ENCODE measurements at regions not wholly inside any gene's neighbourhood (a gene's known extent, or its start where the extent isn't known, plus 50 kb on each side); places are given as distances from the start of the nearest gene placed in this dataset.

DNA sequence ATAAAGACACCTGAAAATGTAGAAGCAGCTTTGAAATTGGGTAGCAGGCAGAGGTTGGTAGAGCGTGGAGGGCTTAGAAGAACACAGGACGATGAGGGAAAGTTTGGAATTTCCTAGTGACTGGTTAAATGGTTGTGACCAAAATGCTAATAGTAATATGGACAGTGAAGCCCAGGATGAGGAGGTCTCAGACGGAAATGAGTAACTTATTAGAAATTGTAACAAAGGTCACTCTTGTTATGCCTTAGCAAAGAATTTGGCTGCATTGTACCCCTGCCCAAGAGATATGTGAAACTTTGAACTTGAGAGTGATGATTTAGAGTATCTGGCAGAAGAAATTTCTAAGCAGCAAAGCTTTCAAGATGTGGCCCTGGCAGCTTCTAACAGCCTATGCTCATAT, 382.5 kb downstream of the KCNN2 start (continued):
- TF ChIP-seq CTCF (IDR thresholded peaks at IDR 0.05; ENCODE audit: low read depth, low read length, missing input control) = no peak
- TF ChIP-seq FOXA2 (IDR thresholded peaks at IDR 0.05) = no peak
- no peak for TF ChIP-seq JUND (IDR thresholded peaks at IDR 0.05)

GRCh38 chr5:114734238-114734637, 372.4 kb downstream of the KCNN2 start:
- Histone ChIP-seq H3K4me1 (ENCODE audit: control insufficient read depth in 4 of 4, insufficient read depth in 4 of 4, low read length in 3 of 4) (no peaks in the 10 kb centered on the region), H3K27ac (ENCODE audit: low read depth in 1 of 2, low read length in 2 of 2) (no peak overlapping the region), H3K36me3 (ENCODE audit: control insufficient read depth in 4 of 4, insufficient read depth in 3 of 4, low read depth in 1 of 4, low read length in 3 of 4) (no peaks in the 10 kb centered on the region), H3K4me3 (ENCODE audit: low read depth in 1 of 3, low read length in 3 of 3) (no peak overlapping the region), H3K9me3 (ENCODE audit: control insufficient read depth in 4 of 4, low read length in 3 of 4) (peaks cover 0 to 7% (median 0%) of the 10 kb centered on the region in 4 donors), H3K27me3 (ENCODE audit: control insufficient read depth in 4 of 4, insufficient read depth in 4 of 4, low read length in 3 of 4) (no peaks in the 10 kb centered on the region), H3K9ac (ENCODE audit: low read depth in 1 of 2, low read length in 2 of 2) (no peak overlapping the region)
- TF ChIP-seq GABPA (IDR thresholded peaks at IDR 0.05 in 1 of 2, conservative IDR thresholded peaks at IDR 0.05 in 1 of 2) (no peak), JUND (IDR thresholded peaks at IDR 0.05) (no peak), RAD21 (IDR thresholded peaks at IDR 0.05) (no peak), ZBTB33 (IDR thresholded peaks at IDR 0.05) (no peak), HNF4A (conservative IDR thresholded peaks at IDR 0.05) (no peak), FOXA1 (IDR thresholded peaks at IDR 0.05) (no peak)
- TF ChIP-seq, protein P1, sequence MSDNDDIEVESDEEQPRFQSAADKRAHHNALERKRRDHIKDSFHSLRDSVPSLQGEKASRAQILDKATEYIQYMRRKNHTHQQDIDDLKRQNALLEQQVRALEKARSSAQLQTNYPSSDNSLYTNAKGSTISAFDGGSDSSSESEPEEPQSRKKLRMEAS (IDR thresholded peaks at IDR 0.05) = no peak
- 70% methylated on average over 1 of the region's 1 CpG for WGBS
- DNase-seq (ENCODE audit: low spot score) = no peak

DNA sequence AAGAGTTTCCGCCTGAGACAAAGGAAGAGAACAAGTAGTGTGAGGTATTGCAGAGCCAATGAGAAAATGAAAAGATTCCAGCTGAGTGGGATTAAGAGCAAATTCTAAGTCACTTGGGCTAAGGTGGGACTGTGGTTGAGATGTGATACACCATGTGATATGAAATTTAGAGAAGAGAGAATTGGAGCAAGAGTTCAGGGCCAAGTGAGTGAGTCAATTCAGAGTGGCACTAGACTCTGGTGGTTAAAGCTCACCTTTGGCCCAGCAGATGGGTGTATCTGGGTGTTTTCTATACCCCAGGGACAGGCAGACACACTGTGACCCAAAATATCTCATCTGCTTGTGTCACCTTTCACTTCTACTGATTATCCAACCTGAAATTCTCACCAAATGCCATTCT, 368.1 kb downstream of the KCNN2 start:
- Histone ChIP-seq H3K9me3 (ENCODE audit: control insufficient read depth in 4 of 4, low read length in 3 of 4) (peaks cover 0 to 3% (median 0%) of the 10 kb centered on the region in 4 donors), H3K27ac (ENCODE audit: low read depth in 1 of 2, low read length in 2 of 2) (no peak overlapping the region), H3K4me1 (ENCODE audit: control insufficient read depth in 4 of 4, insufficient read depth in 4 of 4, low read length in 3 of 4) (no peaks in the 10 kb centered on the region), H3K4me3 (ENCODE audit: low read depth in 1 of 3, low read length in 3 of 3) (no peak overlapping the region), H3K27me3 (ENCODE audit: control insufficient read depth in 4 of 4, insufficient read depth in 4 of 4, low read length in 3 of 4) (no peaks in the 10 kb centered on the region), H3K36me3 (ENCODE audit: control insufficient read depth in 4 of 4, insufficient read depth in 3 of 4, low read depth in 1 of 4, low read length in 3 of 4) (no peaks in the 10 kb centered on the region), H3K9ac (ENCODE audit: low read depth in 1 of 2, low read length in 2 of 2) (no peak overlapping the region)
- TF ChIP-seq RXRA (IDR thresholded peaks at IDR 0.05) = no peak
- DNase-seq (ENCODE audit: low spot score) = no peak
- WGBS = 81% methylated on average over 1 of the region's 1 CpG

- peaks cover 0 to 5% (median 2%) of the 10 kb centered on the region in 4 donors for H3K9me3 ChIP-seq (ENCODE audit: control insufficient read depth in 4 of 4, low read length in 3 of 4)
- no peak for DNase-seq (ENCODE audit: low spot score)
- WGBS = 44% methylated on average over 3 of the region's 3 CpGs
- H3K27me3 ChIP-seq (ENCODE audit: control insufficient read depth in 4 of 4, insufficient read depth in 4 of 4, low read length in 3 of 4) = no peaks in the 10 kb centered on the region
- H3K36me3 ChIP-seq (ENCODE audit: control insufficient read depth in 4 of 4, insufficient read depth in 3 of 4, low read depth in 1 of 4, low read length in 3 of 4) = no peaks in the 10 kb centered on the region
- H3K9ac ChIP-seq (ENCODE audit: low read depth in 1 of 2, low read length in 2 of 2) = no peak overlapping the region
- no peak overlapping the region for H3K27ac ChIP-seq (ENCODE audit: low read depth in 1 of 2, low read length in 2 of 2)
- no peak overlapping the region for H3K4me3 ChIP-seq (ENCODE audit: low read depth in 1 of 3, low read length in 3 of 3)
- H3K4me1 ChIP-seq (ENCODE audit: control insufficient read depth in 4 of 4, insufficient read depth in 4 of 4, low read length in 3 of 4) = no peaks in the 10 kb centered on the region
- TF ChIP-seq RAD21 (IDR thresholded peaks at IDR 0.05) (no peak), HNF4G (IDR thresholded peaks at IDR 0.05) (no peak), RXRA (IDR thresholded peaks at IDR 0.05) (no peak)
Observed at GRCh38 chr5:114727358-114727757, 365.5 kb downstream of the KCNN2 start.

Measured in liver (tissue), 8 donors.